HG03064 (cell line): ENCODE measurements at regions not wholly inside any gene's neighbourhood (a gene's known extent, or its start where the extent isn't known, plus 50 kb on each side); places are given as distances from the start of the nearest gene placed in this dataset.
"Not testable (repeated sequence)": the region's sequence is repeated elsewhere in the genome, so short reads cannot be mapped to it uniquely, and the experiment has no call there.

Source experiments
- ATAC-seq: cut with Tn5 transposase; IDR thresholded peaks from one replicate; pipeline ENCODE4 v1.9.1; 2021; ENCODE audit warnings: low read depth; ENCODE audit not compliant: unreplicated experiment

DNA sequence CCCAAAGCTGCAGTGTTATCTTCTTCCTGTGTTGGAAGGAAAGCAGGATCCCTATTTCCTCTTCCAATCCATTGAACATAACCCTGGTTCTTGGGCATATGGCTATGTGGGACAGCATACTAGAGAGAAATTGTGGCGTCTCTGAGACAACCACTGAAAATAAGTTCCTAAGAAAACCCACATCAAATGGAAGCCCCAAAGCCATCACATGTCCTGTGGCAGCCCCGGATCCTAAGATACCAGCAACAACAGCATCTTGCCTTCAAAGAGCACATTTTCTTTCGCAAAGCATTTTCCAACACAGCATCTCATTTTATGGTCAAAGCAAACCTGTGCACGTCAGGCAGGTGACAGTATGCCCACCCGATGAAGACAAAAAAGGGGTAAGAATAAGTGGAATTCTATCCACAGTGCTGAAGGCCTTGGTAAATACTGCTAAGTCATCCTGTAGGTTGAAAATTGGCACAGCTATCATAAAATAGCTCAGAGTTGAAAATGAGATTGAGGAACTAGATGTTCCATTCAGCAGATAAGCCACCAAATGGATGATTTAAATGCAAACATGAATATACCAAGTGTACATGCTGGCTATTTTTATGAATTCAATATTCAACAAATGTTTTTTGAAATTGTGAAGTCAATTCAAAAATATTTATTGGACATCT, 232.2 kb downstream of the DLEU7 start:
- no peak for ATAC-seq

DNA sequence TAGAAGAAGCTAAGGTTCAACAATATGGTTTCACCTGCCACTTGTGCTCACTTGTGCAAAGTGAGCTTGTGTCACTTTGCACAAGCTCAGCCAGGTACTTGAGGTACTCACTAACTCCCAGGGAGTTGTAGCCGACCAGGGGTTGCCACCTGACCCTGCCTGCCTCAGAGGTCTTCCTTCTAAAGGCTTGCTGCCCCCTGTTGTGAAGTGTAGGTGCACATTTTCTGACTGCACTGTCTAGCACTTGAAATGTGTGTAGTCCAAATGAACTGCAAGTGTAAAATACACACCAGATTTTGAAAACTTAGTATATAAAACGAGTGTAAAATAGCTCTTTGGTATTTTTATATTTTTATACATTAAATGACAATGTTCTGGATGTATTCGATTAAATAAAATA, 230.8 kb downstream of the DLEU7 start:
- no peak for ATAC-seq

DNA sequence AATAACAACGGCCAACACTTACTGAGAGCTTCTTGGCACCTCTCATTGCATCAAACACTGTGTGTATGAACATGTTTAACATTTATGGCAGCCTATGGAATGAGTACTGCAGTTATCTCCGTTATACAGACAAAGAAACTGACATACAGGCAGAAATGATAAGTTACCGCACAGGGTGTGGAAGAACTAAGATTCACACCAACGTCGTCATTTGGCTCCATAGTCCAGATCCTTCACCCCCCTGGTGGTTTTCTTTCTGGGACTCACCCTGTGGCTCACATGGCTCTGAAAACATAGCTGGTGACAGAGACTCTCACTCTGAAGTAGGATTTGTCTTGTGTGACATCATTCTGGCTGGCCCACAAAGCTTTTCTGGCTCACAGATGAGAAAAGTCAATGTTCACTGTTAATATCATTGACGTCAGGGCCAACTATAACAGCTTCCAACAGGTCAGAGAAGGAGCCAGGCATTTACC, 230.1 kb downstream of the DLEU7 start:
- ATAC-seq: no peak

DNA sequence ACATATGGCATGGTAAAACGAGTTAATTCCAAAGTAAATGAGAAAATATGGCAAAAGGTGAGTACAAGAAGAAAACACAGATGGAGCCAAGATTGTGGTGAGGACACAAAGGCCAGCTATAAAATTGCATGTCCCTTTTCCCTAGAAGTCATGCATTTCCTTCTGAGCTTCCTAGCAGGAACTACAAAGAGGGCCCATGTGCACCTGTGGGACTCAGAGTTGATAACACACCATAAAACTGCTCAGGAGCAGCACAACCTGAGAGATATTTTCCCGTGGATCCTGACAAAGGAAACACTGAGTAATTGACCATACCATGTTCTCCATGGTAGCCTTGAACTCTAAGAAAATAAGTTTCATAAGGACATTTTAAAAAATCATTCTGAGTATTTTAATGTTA, 228.3 kb downstream of the DLEU7 start:
- ATAC-seq: no peak

DNA sequence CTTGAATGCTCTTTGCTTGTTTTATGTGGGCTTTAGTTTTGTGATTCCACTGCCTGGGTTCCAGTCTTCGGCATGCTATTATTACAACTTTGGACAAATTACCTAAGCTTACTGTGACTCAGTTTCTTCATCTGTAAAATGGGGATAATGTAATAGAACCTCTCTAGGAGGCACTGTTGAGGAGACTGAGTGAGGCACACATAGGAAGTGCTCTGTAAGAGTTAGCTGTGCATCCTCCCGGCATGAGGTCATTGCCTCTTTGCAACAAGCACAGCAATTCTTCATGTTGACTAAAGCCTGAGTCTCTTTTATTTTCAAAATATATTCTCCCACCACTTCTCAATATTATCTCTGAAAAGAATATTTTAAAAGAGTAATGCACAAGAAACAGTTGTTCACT, 227.4 kb downstream of the DLEU7 start:
- no peak for ATAC-seq

DNA sequence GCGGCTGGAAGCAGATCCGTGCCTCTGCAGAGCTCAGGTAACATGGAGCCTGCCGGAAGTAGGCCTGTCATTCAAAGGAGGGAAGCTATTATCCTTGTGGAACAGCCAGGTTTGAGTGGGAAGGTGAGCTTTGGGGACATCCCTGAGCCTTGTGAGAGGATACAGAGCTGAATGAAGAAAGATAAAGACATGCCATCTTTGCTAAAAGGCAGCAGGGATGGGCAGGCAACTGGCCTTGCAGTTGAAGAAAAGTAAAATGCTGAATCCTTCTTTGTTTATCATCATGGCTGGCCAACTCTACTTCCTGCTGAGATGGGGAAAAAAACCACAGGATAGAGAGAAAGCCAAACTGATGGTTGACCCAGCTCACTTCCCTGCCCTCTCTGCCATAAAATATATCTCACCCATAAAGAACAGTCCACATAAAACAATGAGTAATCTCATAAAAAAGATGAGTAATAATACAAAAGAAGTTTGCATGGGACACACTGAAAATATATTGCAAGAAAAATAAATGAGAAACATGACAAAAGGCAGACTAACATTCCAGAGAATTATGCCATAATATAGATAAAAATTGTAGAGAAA, 226.3 kb downstream of the DLEU7 start:
- ATAC-seq: no peak

DNA sequence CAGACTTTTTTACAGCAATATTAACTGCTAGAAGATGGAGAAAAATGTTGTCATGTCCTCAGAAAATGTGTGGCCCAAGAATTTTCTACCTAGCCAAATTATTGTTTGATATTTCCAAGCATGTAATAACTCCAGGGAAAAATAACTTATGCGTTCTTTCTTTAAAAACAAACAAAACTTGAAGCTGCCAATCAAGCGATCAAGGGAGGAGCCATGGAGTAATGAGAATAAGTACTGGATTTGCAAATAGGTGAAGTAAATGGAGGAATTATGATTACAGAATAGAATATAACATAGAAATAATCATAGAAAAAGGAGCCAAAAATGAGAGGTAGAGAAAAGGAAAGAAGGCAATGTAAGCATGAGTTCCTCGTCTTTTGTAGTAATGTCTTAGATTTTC, 225.3 kb downstream of the DLEU7 start:
- no peak for ATAC-seq

DNA sequence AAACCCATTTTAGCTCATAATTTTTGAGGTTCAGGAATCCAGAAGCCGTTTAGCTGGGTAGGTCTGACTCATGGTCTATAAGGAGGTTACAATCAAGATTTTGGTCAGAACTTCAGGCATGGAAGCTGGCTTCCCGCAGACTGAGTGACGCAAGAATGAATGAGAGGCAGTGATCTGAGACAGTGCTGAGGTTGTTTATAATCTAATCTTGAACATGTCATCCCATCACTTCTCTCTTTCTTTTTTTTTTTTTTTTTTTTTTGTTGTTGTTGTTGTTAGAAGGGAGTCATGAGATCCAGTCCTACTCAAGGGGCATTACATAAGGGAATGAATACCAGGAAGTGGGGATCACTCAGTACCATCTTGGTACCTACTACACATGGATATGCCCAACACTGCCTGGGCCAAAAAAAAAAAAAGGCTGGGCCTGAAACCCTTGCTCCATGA, 217.4 kb downstream of the DLEU7 start:
- ATAC-seq: no peak

DNA sequence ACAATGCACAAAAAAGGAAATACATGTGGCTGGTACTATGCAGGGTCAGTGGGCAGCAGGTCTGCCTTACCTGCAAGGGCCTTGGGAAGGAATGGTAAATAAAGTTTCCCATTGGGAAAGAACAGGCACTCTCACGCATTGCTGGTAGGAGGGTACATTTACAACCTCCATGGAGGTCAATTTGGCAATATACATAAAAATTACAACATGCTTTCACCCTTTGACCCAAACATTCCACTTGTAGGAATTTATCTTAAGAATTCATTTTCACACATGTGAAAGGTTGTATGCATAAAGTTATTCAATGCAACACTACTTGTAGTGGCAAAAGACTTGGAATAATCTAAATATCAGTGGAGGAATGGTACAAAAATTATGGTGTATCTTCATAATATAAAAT, 216.4 kb downstream of the DLEU7 start:
- no peak for ATAC-seq

DNA sequence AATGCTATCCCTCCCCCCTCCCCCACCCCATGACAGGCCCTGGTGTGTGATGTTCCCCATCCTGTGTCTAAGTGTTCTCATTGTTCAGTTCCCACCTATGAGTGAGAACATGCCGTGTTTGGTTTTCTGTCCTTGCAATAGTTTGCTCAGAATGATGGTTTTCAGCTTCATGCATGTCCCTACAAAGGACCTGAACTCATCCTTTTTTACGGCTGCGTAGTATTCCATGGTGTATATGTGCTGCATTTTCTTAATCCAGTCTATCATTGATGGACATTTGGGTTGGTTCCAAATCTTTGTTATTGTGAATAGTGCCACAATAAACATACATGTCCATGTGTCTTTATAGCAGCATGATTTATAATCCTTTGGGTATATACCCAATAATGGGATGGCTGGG, 215.0 kb downstream of the DLEU7 start:
- not testable (repeated sequence) for ATAC-seq

DNA sequence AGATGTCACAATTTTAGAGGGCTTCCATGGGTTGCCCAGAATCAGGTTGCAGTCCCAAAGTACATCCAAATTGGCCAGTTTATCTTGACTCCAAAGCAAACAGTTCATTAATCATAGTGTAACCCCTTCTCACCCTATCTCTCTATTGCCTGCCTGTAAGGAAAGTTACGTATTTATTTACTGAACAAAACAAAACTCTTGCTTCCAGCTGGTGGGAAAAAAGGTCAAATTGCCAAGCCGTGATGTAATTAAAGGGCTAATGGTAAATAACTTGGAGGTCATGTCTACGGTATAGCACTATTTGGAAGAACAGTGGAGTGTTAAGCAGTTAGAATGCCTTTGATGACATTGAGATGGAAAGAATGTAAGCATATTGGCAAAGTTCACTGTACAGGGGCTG, 214.0 kb downstream of the DLEU7 start:
- no peak for ATAC-seq

DNA sequence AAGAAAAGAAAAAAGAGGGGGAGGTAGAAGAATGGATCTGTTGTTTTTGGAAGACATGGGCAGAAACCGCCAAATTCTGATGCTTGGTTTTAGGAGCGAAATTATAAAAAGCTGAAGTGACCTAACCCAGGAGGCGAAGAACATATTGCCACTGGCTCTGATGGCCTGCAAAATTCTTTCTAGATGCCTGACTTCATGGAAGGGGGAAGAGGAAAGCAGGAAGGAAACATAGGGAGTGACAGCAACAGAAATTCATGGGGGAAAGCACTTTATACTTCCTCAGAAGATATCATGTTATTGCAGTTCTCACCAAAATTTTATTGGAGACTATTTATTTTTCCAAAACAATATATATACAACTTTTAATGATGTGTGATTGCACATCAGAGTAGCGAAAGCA, 213.5 kb downstream of the DLEU7 start:
- no peak for ATAC-seq

DNA sequence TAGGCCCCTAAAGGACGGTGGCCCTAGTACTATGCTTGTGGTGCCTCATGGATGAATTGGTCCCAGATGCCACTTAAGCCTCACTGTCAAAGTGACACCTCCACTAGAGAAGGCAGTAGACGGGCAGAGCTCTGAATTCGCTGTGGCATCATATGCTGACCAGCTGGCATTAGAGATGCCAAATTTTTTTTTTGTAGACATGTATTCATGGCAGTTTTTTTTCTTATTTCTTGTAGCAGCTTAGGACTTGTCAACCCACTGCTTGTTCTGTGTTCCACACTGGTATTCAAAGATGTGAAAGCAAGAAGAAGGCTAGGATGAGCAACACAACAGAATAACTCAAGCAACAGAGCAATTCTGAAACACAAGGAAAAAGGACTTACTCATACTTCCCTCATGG, 212.5 kb downstream of the DLEU7 start:
- ATAC-seq: no peak

DNA sequence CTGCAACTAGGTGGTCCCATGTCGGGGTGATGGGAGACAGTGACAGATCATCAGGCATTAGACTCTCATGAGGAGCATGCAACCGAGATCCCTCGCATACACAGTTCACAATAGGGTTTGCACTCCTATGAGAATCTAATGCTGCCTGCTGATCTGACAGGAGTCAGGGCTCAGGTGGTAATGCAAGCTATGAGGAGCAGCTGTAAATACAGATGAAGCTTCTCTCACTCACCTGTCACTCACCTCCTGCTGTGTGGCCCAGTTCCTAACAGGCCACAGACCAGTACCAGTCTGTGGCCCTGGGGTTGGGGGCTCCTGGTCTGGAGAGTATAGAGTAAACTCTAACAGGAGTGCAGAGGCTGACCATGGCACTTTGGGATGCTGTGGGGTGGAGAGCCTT, 209.2 kb downstream of the DLEU7 start:
- ATAC-seq: no peak

DNA sequence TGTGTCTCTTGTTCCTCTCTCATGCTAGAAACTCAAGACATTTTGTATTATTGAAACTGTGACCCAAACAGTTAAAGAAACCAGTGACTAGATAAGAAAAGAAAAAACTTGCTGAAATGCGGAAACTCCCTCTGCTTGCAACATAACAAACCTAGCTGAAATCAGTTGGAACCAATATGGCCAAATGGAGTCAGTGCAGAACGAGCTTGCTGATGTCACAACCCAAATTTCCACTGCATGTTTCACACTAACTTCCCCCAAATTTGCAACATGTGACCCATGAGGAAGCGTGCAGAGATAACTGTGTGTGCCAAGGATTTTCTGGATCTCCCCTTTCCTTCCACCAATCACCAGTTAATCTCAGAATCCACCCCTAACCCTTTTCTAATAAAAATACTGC, 208.0 kb downstream of the DLEU7 start:
- ATAC-seq: no peak

DNA sequence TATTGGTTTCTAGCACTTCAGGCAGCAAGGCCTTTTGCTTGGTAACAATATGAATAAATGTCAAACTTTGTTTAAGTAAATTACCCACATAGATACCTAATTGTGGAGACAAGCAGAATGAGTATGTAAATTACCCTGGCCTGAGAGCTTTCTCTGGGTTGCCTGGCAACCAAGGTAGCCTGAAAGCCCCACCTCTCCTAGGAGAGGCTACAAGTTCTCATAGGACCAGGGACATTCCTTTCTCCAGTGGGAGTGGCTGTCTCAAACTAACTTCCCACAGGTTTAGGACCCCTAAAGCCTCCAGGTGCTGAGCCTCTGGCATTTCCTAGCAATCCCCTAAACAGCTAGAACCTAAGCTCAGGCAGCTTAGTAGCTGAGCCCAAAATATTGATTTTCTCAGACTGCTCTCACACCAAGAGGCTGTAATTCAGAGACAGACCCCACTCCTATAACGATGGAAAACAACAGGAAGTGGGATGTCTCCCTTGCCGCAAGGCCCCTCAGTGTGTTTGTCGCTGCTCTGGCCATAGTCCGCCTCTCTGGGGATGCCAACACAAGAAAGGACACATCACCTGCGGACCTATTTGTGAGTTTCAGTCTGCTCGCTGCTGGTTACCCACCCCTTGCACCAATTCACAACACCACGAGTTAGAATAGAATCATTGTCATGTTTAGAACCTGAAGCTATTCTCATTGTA, 207.3 kb downstream of the DLEU7 start:
- ATAC-seq: no peak

DNA sequence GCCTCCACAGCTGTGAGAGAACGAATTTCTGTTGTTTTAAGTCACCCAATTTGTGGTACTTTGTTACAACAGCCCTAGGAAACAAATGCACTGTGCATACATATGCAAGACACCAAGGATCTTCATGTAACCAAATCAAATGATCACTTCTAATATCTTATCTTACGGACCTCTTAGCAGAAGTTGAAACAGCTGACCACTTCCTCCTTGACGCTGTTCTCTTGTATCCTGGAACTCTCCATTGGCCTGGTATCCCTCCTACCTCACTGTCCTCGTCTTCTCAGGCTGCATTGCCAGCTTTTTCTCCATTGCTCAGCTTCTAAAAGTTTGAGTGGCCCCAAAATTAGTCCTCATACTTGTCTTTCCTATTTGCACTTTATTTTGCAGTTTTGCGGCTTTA, 200.4 kb downstream of the DLEU7 start:
- no peak for ATAC-seq

DNA sequence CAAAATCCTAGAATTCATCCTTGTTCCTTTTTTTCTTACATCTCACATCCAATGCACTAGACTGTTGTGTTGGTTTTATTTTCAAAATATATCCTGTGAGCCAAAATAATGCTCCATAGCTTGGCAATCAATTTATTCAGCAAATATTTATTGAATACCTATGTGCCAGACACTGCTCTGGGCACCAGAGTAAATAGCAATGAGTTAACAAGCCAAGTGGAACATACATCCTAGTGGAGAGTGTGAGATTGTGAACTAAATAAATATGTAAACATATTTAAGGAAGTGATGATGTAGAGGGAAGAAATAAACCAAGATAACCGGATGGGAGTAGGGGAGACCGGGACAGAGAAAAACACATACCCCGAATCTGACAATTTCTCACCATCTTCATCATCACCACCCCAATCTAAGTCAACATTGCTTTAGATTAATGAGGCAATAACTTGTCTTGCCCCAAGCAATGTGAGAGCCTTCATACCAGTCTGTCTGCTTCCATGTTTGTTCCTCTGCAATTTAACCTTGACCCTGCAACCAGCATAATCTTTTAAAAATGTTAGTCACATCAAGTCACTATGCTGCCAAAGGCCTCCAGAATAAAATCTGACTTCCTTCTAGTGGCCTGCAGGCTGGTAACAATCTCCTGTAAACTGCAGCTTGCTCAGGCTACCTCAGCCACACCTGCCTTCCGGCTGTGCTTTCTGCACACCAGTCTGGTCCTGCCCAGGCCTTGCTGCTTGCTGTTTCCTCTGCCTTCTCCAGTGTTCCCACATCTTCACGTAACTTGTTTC, 199.2 kb downstream of the DLEU7 start:
- no peak for ATAC-seq

DNA sequence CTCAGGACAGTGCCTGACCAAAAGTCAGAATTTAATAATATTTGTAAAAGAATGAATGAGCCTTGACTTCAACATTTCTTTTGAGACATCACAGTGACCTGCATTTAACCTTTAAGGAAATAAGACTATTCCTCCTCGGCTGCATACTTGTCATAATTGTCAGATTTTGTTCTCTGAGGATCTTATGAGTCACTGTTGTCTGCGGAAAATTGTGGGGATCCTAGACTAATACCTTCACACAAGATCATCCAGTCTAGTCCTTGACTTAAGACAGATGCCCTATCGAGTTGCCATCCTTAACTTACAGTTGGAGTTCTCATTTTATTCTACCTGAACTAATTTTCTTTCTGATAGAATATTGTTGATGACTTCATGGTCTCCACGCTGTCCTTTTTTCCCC, 198.4 kb downstream of the DLEU7 start:
- no peak for ATAC-seq

DNA sequence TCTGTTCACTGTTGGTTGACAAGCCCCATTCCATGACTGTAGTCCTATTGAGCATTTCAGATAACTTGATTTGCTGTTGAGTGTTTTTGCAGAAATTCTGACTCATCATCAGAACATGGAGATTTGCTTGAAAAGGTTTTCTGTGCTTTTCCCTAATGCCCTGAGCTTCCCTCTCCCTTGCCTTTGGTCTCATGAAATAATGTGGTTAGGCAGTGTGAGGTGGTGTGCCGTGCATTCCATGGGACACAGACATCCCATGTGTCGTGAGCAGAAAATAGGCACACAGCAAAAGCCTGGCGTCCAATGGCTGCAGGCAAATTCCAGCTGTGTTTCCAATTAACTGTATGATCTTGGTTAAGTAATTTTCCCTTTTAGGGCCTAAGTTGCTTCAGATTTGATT, 197.4 kb downstream of the DLEU7 start:
- ATAC-seq: no peak

DNA sequence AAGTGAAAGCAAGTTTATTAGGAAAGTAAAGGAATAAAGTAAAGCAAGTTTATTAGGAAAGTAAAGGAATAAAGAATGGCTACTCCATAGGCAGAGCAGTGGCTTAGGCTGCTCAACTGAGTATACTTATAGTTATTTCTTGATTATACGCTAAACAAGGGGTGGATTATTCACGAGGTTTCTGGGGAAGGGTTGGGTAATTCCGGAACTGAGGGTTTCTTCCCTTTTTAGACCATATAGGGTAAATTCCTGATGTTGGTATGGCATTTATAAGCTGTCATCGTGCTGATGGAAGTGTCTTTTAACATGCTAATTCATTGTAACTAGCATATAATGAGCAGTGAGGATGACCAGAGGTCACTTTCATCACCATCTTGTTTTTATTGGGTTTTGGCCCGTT, 194.3 kb downstream of the DLEU7 start:
- ATAC-seq: no peak
